GOT3 (cell line): ENCODE measurements at regions not wholly inside any gene's neighbourhood (a gene's known extent, or its start where the extent isn't known, plus 50 kb on each side); places are given as distances from the start of the nearest gene placed in this dataset.

Experiments
- DNase-seq: peaks from one replicate; lab custom pipeline; 2025; ENCODE audit warnings: mixed read lengths; lab: John Stamatoyannopoulos, UW

GRCh38 chr2:120675460-120676130, 60.1 kb upstream of the GLI2 start:
- no peak for DNase-seq

- no peak for DNase-seq
These were observed 58.4 kb upstream of the GLI2 start for GRCh38 chr2:120677221-120677620.

GRCh38 chr2:120677696-120678247, 57.9 kb upstream of the GLI2 start:
- DNase-seq, result no peak

- DNase-seq, result no peak
These were observed 57.4 kb upstream of the GLI2 start for GRCh38 chr2:120678251-120678650.

GRCh38 chr2:120678926-120679325, 56.7 kb upstream of the GLI2 start:
- DNase-seq, result no peak

GRCh38 chr2:120679526-120679925, 56.1 kb upstream of the GLI2 start:
- no peak for DNase-seq

GRCh38 chr2:120680136-120680761, 55.4 kb upstream of the GLI2 start:
- peak; percentile 22 for DNase-seq

GRCh38 chr2:120681181-120681580, 54.5 kb upstream of the GLI2 start:
- DNase-seq, result no peak

- no peak for DNase-seq
These were observed 53.9 kb upstream of the GLI2 start for GRCh38 chr2:120681696-120682288.

GRCh38 chr2:120682654-120683053, 53.0 kb upstream of the GLI2 start:
- DNase-seq, result no peak

GRCh38 chr2:120683081-120683480, 52.6 kb upstream of the GLI2 start:
- no peak for DNase-seq

GRCh38 chr2:120683701-120684100, 52.0 kb upstream of the GLI2 start:
- DNase-seq, result no peak

GRCh38 chr2:120684289-120685065, 51.2 kb upstream of the GLI2 start:
- DNase-seq, result no peak

GRCh38 chr2:120685066-120685973, 50.3 kb upstream of the GLI2 start:
- DNase-seq, result no peak
